Loucy (cell line): ENCODE measurements at regions not wholly inside any gene's neighbourhood (a gene's known extent, or its start where the extent isn't known, plus 50 kb on each side); places are given as distances from the start of the nearest gene placed in this dataset.

ENCODE experiments used
- EZH2phosphoT487 ChIP-seq: fragments of 200-600 bp; IDR thresholded peaks from 2 replicates; pipeline ENCODE4 v1.6.1; 2018; ENCODE audit warnings: antibody characterized with exemption, mild to moderate bottlenecking, moderate library complexity, borderline replicate concordance
- TF ChIP-seq, protein P1 (sequence below): fragments of 200-600 bp; sonication (generic); conservative IDR thresholded peaks from 2 replicates; pipeline ENCODE4 v1.5.1; 2014; ENCODE audit warnings: mild to moderate bottlenecking, antibody characterized with exemption, low read length

DNA sequence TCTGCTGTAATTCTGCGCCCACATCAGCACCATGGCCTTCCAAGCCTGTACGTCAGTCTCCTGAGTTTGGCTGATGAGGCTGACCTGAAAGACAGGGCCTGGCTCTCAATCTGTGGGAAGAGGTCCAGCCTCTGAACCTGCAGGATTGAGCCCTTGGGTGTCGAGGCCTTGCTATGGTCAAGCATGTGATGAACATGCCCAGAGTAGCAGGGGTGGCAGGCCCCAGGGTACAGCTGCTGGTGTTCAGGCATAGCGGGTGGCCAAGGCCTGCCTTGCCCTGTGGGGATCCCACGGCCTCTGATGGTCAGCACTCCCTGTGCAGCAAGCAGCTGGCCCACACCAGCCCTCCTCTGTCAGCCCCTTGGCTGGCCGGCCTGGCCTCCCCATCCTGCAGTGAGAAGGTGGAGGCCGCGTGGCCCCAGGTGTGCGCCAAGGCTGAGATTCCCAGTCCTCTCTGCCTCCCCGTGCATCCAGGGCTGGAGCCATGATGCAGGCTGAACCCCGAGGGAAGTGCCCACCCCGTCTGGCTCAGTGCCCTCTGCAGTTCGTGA is 298.4 kb downstream of the NDUFA10 start:
- no peak for TF ChIP-seq EZH2phosphoT487
- TF ChIP-seq, protein P1, sequence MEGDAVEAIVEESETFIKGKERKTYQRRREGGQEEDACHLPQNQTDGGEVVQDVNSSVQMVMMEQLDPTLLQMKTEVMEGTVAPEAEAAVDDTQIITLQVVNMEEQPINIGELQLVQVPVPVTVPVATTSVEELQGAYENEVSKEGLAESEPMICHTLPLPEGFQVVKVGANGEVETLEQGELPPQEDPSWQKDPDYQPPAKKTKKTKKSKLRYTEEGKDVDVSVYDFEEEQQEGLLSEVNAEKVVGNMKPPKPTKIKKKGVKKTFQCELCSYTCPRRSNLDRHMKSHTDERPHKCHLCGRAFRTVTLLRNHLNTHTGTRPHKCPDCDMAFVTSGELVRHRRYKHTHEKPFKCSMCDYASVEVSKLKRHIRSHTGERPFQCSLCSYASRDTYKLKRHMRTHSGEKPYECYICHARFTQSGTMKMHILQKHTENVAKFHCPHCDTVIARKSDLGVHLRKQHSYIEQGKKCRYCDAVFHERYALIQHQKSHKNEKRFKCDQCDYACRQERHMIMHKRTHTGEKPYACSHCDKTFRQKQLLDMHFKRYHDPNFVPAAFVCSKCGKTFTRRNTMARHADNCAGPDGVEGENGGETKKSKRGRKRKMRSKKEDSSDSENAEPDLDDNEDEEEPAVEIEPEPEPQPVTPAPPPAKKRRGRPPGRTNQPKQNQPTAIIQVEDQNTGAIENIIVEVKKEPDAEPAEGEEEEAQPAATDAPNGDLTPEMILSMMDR = no peak
